Bronchial epithelial cell (primary cell): ENCODE measurements at regions not wholly inside any gene's neighbourhood (a gene's known extent, or its start where the extent isn't known, plus 50 kb on each side); places are given as distances from the start of the nearest gene placed in this dataset.

ENCODE experiments used
- DNase-seq: peaks from one replicate; pipeline ENCODE4 v3.0.0-alpha.2; 2010; ENCODE audit warnings: low read depth
- FAIRE-seq: peaks from 2 replicates; lab custom pipeline; 2011; peaks lifted over from hg19 to GRCh38; lab: Jason Lieb, UNC
- H3K27me3 ChIP-seq: 2 replicates; pipeline ENCODE4 v1.5.1; 2011; ENCODE audit warnings: low read length; ENCODE audit not compliant: control insufficient read depth, insufficient read depth
- H3K36me3 ChIP-seq: 2 replicates; pipeline ENCODE4 v1.5.1; 2011; ENCODE audit warnings: low read length; ENCODE audit not compliant: control insufficient read depth, insufficient read depth
- H3K4me3 ChIP-seq: 2 replicates; pipeline ENCODE4 v1.5.1; 2011; ENCODE audit warnings: mild to moderate bottlenecking, low read depth, low read length, control low read depth
- CTCF ChIP-seq: IDR thresholded peaks from 2 replicates; pipeline ENCODE4 v1.5.1; 2011; ENCODE audit warnings: mild to moderate bottlenecking, moderate library complexity, low read length, control low read depth, inconsistent platforms; ENCODE audit not compliant: insufficient read depth, severe bottlenecking

GRCh38 chr7:124681946-124682345 lies 83.6 kb downstream of the GPR37 start:
- Histone ChIP-seq H3K4me3 (no peak overlapping the region), H3K36me3 (no peaks in the 10 kb centered on the region), H3K27me3 (no peaks in the 10 kb centered on the region)
- TF ChIP-seq CTCF: no peak
- DNase-seq: no peak
- no peak for FAIRE-seq

- H3K4me3 ChIP-seq: no peak overlapping the region
- FAIRE-seq: no peak
- H3K27me3 ChIP-seq: no peaks in the 10 kb centered on the region
Observed at GRCh38 chr7:124680304-124680703, 85.3 kb downstream of the GPR37 start.

GRCh38 chr7:124679586-124680225 lies 85.9 kb downstream of the GPR37 start:
- no peaks in the 10 kb centered on the region for H3K27me3 ChIP-seq
- TF ChIP-seq CTCF: no peak
- FAIRE-seq: no peak
- no peak for DNase-seq
- no peak overlapping the region for H3K4me3 ChIP-seq
- no peaks in the 10 kb centered on the region for H3K36me3 ChIP-seq

More at GRCh38 chr7:124680304-124680703, 85.3 kb downstream of the GPR37 start:
- no peak for DNase-seq
- H3K36me3 ChIP-seq: no peaks in the 10 kb centered on the region
- TF ChIP-seq CTCF: no peak

- Histone ChIP-seq H3K27me3 (no peaks in the 10 kb centered on the region), H3K36me3 (no peaks in the 10 kb centered on the region), H3K4me3 (no peak overlapping the region)
- FAIRE-seq (no peak), DNase-seq (no peak)
- TF ChIP-seq CTCF: no peak
Observed at GRCh38 chr7:124679146-124679545, 86.4 kb downstream of the GPR37 start.

GRCh38 chr7:124674451-124674850 lies 91.1 kb downstream of the GPR37 start:
- Histone ChIP-seq H3K4me3 (no peak overlapping the region), H3K36me3 (no peaks in the 10 kb centered on the region), H3K27me3 (no peaks in the 10 kb centered on the region)
- no peak for TF ChIP-seq CTCF
- DNase-seq (no peak), FAIRE-seq (no peak)

GRCh38 chr7:124672011-124672410 lies 93.6 kb downstream of the GPR37 start:
- H3K27me3 ChIP-seq: no peaks in the 10 kb centered on the region
- DNase-seq (peak; percentile 82), FAIRE-seq (no peak)
- no peak for TF ChIP-seq CTCF
- no peak overlapping the region for H3K4me3 ChIP-seq
- H3K36me3 ChIP-seq: no peaks in the 10 kb centered on the region
